ENCODE measurements at regions not wholly inside any gene's neighbourhood (a gene's known extent, or its start where the extent isn't known, plus 50 kb on each side); places are given as distances from the start of the nearest gene placed in this dataset.

GRCh38 chr2:12577091-12577490 is 139.6 kb upstream of the TRIB2 start:
- no peak for TF ChIP-seq POLR2A (IDR thresholded peaks at IDR 0.05)
- TF ChIP-seq CTCF (IDR thresholded peaks at IDR 0.05), result no peak

All from Peyer's patch (tissue), 4 donors.